Hindlimb muscle (tissue), 1 donor: ENCODE measurements at regions not wholly inside any gene's neighbourhood (a gene's known extent, or its start where the extent isn't known, plus 50 kb on each side); places are given as distances from the start of the nearest gene placed in this dataset.
"Not testable (repeated sequence)": the region's sequence is repeated elsewhere in the genome, so short reads cannot be mapped to it uniquely, and the experiment has no call there.

Experiments
- DNase-seq: peaks from one replicate; pipeline ENCODE4 v3.0.0-alpha.2; 2013

- DNase-seq, result not testable (repeated sequence)
Measured at GRCh38 chr5:153381630-153382029, 108.8 kb upstream of the GRIA1 start.

DNA sequence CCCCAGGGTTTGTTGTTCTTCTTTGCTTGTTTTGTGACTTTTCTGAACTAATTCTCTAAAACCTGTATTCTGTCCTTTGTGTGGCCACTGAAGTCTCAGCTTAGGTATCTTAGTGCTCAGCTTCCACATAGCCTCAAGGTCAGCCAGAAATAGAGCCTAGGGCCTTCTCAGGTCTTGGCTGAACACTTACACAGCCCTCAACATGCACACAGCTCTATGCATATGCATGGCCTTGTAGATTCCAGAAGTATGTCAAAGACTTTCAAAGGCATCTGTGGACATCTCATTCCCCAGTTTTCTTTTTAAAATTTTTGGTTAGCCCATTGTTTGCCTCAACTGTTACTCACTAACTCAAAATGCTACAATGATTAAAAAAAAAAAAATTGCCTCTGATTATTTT is 99.9 kb upstream of the GRIA1 start:
- no peak for DNase-seq

DNA sequence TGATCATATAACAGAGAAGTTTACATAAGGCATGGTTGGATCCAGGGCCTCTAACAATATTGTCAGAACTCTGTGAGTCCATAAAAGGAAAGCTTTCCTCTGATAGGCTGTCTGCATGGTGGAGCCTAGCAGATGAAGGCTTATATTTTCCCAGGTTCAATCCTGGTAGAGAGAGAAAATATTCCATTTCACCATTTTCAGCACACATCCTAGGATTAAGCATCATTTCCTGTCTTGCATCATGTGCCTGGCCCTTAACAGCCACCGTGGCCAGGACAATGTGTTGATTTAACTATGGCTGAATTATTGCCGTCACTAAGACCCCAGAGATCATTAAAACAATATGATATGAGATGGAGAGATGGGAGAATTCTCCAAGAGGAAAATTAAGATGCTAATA is 90.9 kb upstream of the GRIA1 start:
- DNase-seq, result no peak

GRCh38 chr5:153400931-153401330 is 89.5 kb upstream of the GRIA1 start:
- no peak for DNase-seq

DNA sequence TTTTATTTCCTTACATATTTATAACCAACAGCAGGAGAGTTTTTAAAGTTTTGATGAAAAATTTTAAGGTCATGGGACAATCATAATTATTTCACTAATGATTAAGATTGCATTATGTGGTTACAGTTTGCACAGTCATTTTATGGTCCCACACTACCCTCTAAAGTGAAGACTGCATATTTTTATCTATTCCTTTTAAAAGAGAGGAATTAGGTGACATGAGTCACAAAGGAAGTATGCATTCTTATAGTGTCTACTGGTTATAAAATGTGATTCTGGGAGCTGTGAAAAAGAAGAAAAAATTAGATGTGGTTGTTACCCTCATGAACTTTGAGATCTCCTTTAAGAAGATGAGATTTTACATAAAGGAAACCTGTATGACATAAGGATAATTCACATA is 87.9 kb upstream of the GRIA1 start:
- no peak for DNase-seq

DNA sequence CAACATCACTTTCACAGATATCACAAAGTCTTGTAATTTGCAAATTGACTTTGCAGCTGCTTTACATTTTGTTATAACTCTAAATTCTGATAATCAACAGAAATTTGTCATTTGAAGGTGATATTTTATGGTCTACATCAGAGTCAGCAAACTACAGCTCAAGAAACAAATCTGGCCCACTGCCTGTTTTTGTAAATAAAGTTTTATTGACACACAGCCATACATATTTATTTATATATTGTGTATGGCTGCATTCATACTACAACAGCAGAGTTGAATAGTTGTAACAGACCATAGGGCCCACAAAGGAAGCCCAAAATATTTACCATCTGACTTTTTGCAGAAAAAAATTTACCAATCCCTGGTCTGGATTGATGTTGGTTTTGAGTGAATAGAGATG is 87.0 kb upstream of the GRIA1 start:
- no peak for DNase-seq

- DNase-seq, result no peak
Measured at GRCh38 chr5:153404747-153405146, 85.7 kb upstream of the GRIA1 start.

- DNase-seq, result no peak
Measured at GRCh38 chr5:153421676-153422075, 68.8 kb upstream of the GRIA1 start.

DNA sequence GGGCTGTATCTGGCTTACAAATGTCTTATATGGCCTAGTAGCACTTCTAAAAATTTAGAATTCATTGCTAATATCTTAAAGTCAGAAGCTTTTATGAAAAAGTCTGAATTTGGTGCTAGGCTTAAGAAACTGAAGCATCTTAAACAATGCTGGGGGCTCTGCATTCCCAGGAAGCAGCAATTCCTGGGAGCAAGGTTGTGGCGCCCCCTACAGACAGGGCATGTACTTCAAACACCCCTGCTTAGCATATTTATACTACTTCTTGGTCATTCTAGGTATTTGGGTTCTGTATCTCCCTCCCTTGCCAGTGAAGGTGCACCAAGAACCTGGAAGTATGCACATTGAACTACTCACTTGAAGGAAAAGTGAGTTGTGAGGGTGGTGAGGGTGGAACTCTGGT is 64.6 kb upstream of the GRIA1 start:
- DNase-seq, result no peak

DNA sequence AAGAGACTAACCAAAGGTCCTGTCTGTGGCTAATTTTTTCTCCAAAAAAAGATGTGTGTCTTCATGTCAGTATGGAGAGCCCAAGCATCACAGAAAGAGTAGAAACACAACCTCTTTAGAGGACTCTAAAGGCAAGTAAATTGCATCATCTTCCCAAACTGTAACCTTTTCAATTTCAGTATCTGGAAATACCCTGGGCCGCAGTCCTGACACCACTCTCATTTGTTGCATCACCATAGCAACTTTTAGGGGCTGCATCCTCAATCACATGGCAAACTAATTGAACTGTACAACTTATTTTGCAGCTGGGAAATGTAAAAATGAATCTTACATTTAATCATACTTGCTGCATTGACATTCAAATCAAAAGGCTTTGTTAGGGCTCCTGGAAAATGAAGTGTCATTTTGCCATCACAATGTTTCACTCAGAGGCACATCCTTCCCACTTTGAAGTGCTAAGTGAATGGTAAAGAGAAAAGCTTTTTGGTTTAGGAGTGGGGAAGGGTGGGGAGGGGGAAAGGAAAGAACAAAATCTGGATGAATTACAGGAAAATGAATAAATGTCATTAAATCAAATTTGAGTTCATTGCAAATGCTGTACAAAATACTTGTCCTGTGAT is 60.6 kb upstream of the GRIA1 start:
- no peak for DNase-seq

DNA sequence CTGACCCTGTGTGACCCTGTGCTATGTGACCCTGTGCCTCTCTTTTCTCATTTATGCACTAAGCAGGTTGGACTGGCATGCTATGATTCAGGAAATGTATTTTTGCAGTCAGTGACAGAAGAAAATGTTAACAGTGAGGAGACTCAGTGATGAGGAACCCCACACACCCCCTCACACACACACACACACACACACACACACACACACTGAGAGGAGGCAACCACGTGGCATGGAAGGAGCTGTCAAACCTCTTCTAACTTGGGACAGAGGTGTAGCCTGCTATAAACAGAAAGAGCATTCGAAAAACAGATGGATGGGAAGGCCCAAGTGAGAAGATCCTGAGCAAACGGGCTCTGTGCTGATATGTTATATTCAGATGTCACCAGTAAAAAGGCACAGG is 57.9 kb upstream of the GRIA1 start:
- no peak for DNase-seq

GRCh38 chr5:153437251-153437650 is 53.2 kb upstream of the GRIA1 start:
- no peak for DNase-seq

- DNase-seq, result no peak
Measured at GRCh38 chr5:153439130-153439529, 51.3 kb upstream of the GRIA1 start.
